ENCODE measurements at regions not wholly inside any gene's neighbourhood (a gene's known extent, or its start where the extent isn't known, plus 50 kb on each side); places are given as distances from the start of the nearest gene placed in this dataset.

DNA sequence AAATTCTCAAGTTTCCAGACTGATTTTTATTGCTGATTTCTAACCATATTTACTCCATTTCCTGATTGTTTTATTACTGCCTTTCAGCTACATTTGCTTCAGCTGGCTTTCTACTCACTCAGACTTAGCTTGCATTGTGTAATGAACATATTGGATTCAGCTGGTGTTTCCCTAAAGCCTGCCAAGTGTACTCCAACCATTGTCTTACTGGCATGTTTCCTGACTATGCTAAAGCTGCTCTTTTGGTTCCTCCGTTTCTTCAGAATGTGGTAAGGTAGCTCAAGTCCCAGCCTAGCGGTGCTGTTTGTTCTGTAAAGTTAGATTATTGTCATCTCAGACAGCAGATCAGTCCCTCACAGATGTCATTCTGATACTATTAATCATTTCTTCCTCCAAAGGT lies 53.1 kb upstream of the GLRA2 start:
- ChIA-PET POLR2A (no interaction called here), CTCF (no interaction called here)
- Histone ChIP-seq H3K79me2 (ENCODE audit: insufficient read depth) (no peaks in the 10 kb centered on the region), H3K4me3 (ENCODE audit: low read depth in 2 of 2, low read length in 1 of 2) (no peak overlapping the region), H3K9ac (no peak overlapping the region), H3K9me3 (no peaks in the 10 kb centered on the region), H3K9me2 (no peaks in the 10 kb centered on the region), H3K27ac (ENCODE audit: low read depth in 2 of 2, low read length in 1 of 2) (no peak overlapping the region), H4K20me1 (ENCODE audit: insufficient read depth) (no peaks in the 10 kb centered on the region), H3K36me3 (replicated peaks in 1 of 2; ENCODE audit: control insufficient read depth in 1 of 2, insufficient read depth in 2 of 2, low read length in 1 of 2) (no peaks in the 10 kb centered on the region), H3K4me2 (no peak overlapping the region), H3K27me3 (ENCODE audit: insufficient read depth) (no peaks in the 10 kb centered on the region), H2AFZ (ENCODE audit: low read depth) (no peak overlapping the region), H3K4me1 (ENCODE audit: control insufficient read depth in 1 of 2, insufficient read depth in 2 of 2, low read depth in 1 of 2, low read length in 1 of 2) (no peaks in the 10 kb centered on the region), H3F3A (replicated peaks; ENCODE audit: insufficient read depth) (no peaks in the 10 kb centered on the region)
- TF ChIP-seq, protein P1, sequence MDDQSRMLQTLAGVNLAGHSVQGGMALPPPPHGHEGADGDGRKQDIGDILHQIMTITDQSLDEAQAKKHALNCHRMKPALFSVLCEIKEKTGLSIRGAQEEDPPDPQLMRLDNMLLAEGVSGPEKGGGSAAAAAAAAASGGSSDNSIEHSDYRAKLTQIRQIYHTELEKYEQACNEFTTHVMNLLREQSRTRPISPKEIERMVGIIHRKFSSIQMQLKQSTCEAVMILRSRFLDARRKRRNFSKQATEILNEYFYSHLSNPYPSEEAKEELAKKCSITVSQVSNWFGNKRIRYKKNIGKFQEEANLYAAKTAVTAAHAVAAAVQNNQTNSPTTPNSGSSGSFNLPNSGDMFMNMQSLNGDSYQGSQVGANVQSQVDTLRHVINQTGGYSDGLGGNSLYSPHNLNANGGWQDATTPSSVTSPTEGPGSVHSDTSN (IDR thresholded peaks at IDR 0.05): no peak
- DNase-seq: no peak
- 0% methylated on average over 2 of the region's 2 CpGs for WGBS (ENCODE audit: low lambda C conversion rate)

DNA sequence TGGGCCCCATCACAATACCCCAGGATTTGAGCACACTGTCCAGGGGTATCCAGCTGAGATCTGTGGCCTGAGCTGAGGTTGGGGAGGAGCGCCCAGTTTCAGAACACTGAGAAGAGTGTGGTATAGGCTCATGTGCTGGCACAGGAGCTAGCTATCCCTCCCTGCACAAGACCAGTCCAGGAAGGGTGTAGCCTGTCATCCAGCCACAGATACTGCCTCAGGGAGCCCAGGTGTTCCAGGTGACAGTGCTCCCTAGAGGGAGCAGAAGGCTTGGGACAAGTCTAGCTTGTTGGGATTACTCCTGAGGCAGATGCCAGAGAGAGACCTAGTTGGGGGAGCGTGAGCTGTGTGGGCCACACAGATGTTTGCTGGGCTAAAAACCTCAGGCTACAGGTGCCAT lies 79.6 kb upstream of the GLRA2 start:
- no peaks in the 10 kb centered on the region for H3K4me1 ChIP-seq (ENCODE audit: control insufficient read depth in 1 of 2, insufficient read depth in 2 of 2, low read depth in 1 of 2, low read length in 1 of 2)
- DNase-seq: no peak
- WGBS (ENCODE audit: low lambda C conversion rate): 18% methylated on average over 2 of the region's 2 CpGs

DNA sequence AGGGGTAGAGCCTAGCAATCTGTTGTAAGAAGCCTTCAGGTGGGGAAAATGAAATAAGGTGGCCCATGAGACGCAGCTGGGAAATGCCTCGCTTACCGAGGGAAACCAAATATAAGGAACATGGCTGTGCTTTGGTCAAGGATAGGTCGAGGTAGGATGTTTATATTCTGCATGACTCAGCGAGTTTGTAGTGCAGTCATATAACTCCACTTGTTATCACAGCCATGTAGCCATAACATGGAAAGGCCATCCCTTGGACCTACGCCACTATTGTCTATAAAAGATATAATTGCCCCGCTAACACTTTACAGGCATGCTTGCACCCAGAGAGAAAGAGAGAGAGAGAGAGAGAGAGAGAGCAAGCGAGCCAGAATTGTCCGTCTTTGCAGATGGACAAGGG lies 80.9 kb upstream of the GLRA2 start:
- Histone ChIP-seq H3K4me2 (no peak overlapping the region), H3K9ac (no peak overlapping the region), H3K27ac (ENCODE audit: low read depth in 2 of 2, low read length in 1 of 2) (no peak overlapping the region), H4K20me1 (ENCODE audit: insufficient read depth) (no peaks in the 10 kb centered on the region), H3K36me3 (replicated peaks in 1 of 2; ENCODE audit: control insufficient read depth in 1 of 2, insufficient read depth in 2 of 2, low read length in 1 of 2) (no peaks in the 10 kb centered on the region), H3K27me3 (ENCODE audit: insufficient read depth) (no peaks in the 10 kb centered on the region), H3K9me2 (no peaks in the 10 kb centered on the region), H2AFZ (ENCODE audit: low read depth) (no peak overlapping the region), H3K4me1 (ENCODE audit: control insufficient read depth in 1 of 2, insufficient read depth in 2 of 2, low read depth in 1 of 2, low read length in 1 of 2) (no peaks in the 10 kb centered on the region), H3K79me2 (ENCODE audit: insufficient read depth) (no peaks in the 10 kb centered on the region), H3F3A (replicated peaks; ENCODE audit: insufficient read depth) (no peaks in the 10 kb centered on the region), H3K4me3 (ENCODE audit: low read depth in 2 of 2, low read length in 1 of 2) (no peak overlapping the region), H3K9me3 (no peaks in the 10 kb centered on the region)
- ChIA-PET POLR2A (no interaction called here), CTCF (no interaction called here)
- WGBS (ENCODE audit: low lambda C conversion rate): 10% methylated on average over 9 of the region's 9 CpGs
- no peak for DNase-seq
- TF ChIP-seq TEAD4 (IDR thresholded peaks at IDR 0.05; ENCODE audit: borderline replicate concordance, insufficient read depth): no peak
- TF ChIP-seq, protein P2, sequence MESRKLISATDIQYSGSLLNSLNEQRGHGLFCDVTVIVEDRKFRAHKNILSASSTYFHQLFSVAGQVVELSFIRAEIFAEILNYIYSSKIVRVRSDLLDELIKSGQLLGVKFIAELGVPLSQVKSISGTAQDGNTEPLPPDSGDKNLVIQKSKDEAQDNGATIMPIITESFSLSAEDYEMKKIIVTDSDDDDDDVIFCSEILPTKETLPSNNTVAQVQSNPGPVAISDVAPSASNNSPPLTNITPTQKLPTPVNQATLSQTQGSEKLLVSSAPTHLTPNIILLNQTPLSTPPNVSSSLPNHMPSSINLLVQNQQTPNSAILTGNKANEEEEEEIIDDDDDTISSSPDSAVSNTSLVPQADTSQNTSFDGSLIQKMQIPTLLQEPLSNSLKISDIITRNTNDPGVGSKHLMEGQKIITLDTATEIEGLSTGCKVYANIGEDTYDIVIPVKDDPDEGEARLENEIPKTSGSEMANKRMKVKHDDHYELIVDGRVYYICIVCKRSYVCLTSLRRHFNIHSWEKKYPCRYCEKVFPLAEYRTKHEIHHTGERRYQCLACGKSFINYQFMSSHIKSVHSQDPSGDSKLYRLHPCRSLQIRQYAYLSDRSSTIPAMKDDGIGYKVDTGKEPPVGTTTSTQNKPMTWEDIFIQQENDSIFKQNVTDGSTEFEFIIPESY (IDR thresholded peaks at IDR 0.05; ENCODE audit: borderline replicate concordance, low read depth): no peak
- TF ChIP-seq, protein P1 (IDR thresholded peaks at IDR 0.05): no peak

More for the DNA sequence above, 79.6 kb upstream of the GLRA2 start:
- no peak overlapping the region for H3K4me2 ChIP-seq
- no peaks in the 10 kb centered on the region for H3K36me3 ChIP-seq (replicated peaks in 1 of 2; ENCODE audit: control insufficient read depth in 1 of 2, insufficient read depth in 2 of 2, low read length in 1 of 2)
- H3K9me2 ChIP-seq: no peaks in the 10 kb centered on the region
- H2AFZ ChIP-seq (ENCODE audit: low read depth): no peak overlapping the region
- H3F3A ChIP-seq (replicated peaks; ENCODE audit: insufficient read depth): no peaks in the 10 kb centered on the region
- H3K27ac ChIP-seq (ENCODE audit: low read depth in 2 of 2, low read length in 1 of 2): no peak overlapping the region
- H3K27me3 ChIP-seq (ENCODE audit: insufficient read depth): no peaks in the 10 kb centered on the region
- no peaks in the 10 kb centered on the region for H3K9me3 ChIP-seq
- CTCF ChIA-PET: no interaction called here
- POLR2A ChIA-PET: no interaction called here
- H3K79me2 ChIP-seq (ENCODE audit: insufficient read depth): no peaks in the 10 kb centered on the region
- TF ChIP-seq TAF1 (IDR thresholded peaks at IDR 0.05; ENCODE audit: borderline replicate concordance, low read depth, low read length): no peak
- TF ChIP-seq GATA2 (CRISPR knock-in tag; IDR thresholded peaks at IDR 0.05): no peak
- no peak for TF ChIP-seq TEAD4 (IDR thresholded peaks at IDR 0.05; ENCODE audit: borderline replicate concordance, insufficient read depth)
- no peak for TF ChIP-seq NRF1 (IDR thresholded peaks at IDR 0.05; ENCODE audit: low read depth, low read length)
- TF ChIP-seq MEF2A (IDR thresholded peaks at IDR 0.05; ENCODE audit: borderline replicate concordance, low read depth): no peak
- TF ChIP-seq, protein P3, sequence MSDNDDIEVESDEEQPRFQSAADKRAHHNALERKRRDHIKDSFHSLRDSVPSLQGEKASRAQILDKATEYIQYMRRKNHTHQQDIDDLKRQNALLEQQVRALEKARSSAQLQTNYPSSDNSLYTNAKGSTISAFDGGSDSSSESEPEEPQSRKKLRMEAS (IDR thresholded peaks at IDR 0.05; ENCODE audit: low read depth): no peak
- no peak for TF ChIP-seq EP300 (IDR thresholded peaks at IDR 0.05; ENCODE audit: borderline replicate concordance in 1 of 2, low read depth in 1 of 2, low read length in 1 of 2)
- no peak for TF ChIP-seq RFX5 (IDR thresholded peaks at IDR 0.05; ENCODE audit: low read length)
- H3K9ac ChIP-seq: no peak overlapping the region
- H3K4me3 ChIP-seq (ENCODE audit: low read depth in 2 of 2, low read length in 1 of 2): no peak overlapping the region
- H4K20me1 ChIP-seq (ENCODE audit: insufficient read depth): no peaks in the 10 kb centered on the region

All from SK-N-SH (cell line).